ENCODE measurements at regions not wholly inside any gene's neighbourhood (a gene's known extent, or its start where the extent isn't known, plus 50 kb on each side); places are given as distances from the start of the nearest gene placed in this dataset.
A peak's percentile ranks its signal among the peaks of the same experiment; 100 is the strongest.

DNA sequence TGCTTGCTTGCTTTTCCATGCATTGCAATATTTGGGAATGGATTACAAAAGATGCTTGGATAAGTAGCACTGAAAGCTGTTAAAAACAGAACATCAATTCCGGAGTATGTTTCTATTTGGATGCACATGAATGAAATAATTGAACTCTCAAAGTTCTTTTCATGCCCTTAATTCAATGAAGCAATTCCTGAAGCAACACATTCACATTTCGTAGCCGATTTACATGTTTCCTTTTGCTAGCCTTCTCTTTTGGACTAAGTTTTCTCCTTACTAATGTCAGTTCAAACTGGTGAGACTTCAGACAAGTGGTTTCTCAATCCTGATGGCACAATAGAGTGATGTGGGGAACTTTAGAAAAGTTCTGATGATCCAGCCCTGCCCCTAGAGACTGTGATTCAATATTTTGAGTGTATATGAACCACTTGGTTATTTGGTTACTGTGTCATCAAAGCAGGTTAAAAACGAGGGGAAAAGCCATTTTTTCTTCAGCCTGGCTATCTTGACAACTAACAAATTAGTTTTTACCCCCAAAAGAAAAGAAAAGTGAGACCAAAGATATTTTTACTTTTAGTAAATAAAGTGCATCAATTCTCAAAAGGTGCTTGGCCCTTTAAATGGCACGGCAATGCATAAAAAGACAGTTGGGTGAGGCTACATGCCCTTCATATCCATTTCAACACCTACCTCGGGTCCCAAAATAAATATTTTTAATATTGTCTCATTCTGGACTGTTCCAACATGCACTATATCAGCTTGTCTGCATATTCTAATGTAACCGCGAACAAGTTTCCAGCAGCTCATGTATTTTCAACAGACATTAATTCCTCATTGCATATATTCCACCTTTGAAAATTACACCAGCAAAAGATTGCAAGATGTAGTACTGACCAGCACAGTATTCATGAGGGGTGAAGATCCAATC is 90.1 kb upstream of the RPL34 start:
- Histone ChIP-seq H3K9me3 (replicated peaks) (no peaks in the 10 kb centered on the region), H3K4me1 (peaks cover 13% of the 10 kb centered on the region), H3K27me3 (ENCODE audit: low read depth) (no peaks in the 10 kb centered on the region), H3K27ac (replicated peaks) (peak overlapping the region; percentile 49), H3K36me3 (no peaks in the 10 kb centered on the region), H3K4me3 (no peak overlapping the region)
- TF ChIP-seq CTCF (IDR thresholded peaks at IDR 0.05; ENCODE audit: borderline replicate concordance), result no peak
- DNase-seq, result no peak
- intact Hi-C loops (cut with micrococcal nuclease), result no loop called here

DNA sequence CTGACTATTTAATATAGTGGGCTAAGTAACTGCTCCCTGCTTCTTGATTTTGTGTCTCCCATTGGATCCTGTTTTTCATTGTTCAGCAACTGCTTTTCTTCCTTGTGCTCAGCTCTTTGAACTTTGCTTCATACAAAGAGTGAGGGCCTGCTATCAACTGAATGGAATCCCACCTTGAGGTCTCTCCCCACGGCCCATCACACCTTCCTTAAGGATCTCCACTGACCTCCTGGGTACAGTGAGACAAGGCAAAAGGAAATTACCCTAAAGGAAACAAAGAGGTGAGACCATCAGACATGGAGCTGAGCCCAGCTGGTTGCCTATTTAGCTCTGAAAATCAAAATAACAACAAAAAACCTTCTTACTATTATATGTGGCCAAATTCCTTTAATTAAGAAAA is 91.3 kb upstream of the RPL34 start:
- Histone ChIP-seq H3K36me3 (no peaks in the 10 kb centered on the region), H3K4me3 (no peak overlapping the region), H3K4me1 (peaks cover 13% of the 10 kb centered on the region), H3K9me3 (replicated peaks) (no peaks in the 10 kb centered on the region), H3K27ac (replicated peaks) (no peak overlapping the region), H3K27me3 (ENCODE audit: low read depth) (no peaks in the 10 kb centered on the region)
- no peak for TF ChIP-seq CTCF (IDR thresholded peaks at IDR 0.05; ENCODE audit: borderline replicate concordance)
- intact Hi-C loops (cut with micrococcal nuclease), result no loop called here
- no peak for DNase-seq

- TF ChIP-seq CTCF (IDR thresholded peaks at IDR 0.05; ENCODE audit: borderline replicate concordance), result no peak
- no peak overlapping the region for H3K27ac ChIP-seq (replicated peaks)
- no peaks in the 10 kb centered on the region for H3K9me3 ChIP-seq (replicated peaks)
- intact Hi-C loops (cut with micrococcal nuclease), result no loop called here
- H3K4me1 ChIP-seq, result peaks cover 13% of the 10 kb centered on the region
- H3K36me3 ChIP-seq, result no peaks in the 10 kb centered on the region
- DNase-seq, result no peak
- no peaks in the 10 kb centered on the region for H3K27me3 ChIP-seq (ENCODE audit: low read depth)
- H3K4me3 ChIP-seq, result no peak overlapping the region
These were observed 92.7 kb upstream of the RPL34 start for GRCh38 chr4:108527723-108528122.

GRCh38 chr4:108520807-108521206 is 99.6 kb upstream of the RPL34 start:
- H3K36me3 ChIP-seq, result no peaks in the 10 kb centered on the region
- no peak for TF ChIP-seq CTCF (IDR thresholded peaks at IDR 0.05; ENCODE audit: borderline replicate concordance)
- no peaks in the 10 kb centered on the region for H3K9me3 ChIP-seq (replicated peaks)
- H3K27me3 ChIP-seq (ENCODE audit: low read depth), result peaks cover 18% of the 10 kb centered on the region
- H3K27ac ChIP-seq (replicated peaks), result no peak overlapping the region
- DNase-seq, result no peak
- H3K4me3 ChIP-seq, result no peak overlapping the region
- no peaks in the 10 kb centered on the region for H3K4me1 ChIP-seq
- intact Hi-C loops (cut with micrococcal nuclease), result no loop called here

- Histone ChIP-seq H3K4me1 (no peaks in the 10 kb centered on the region), H3K4me3 (no peak overlapping the region), H3K36me3 (no peaks in the 10 kb centered on the region), H3K27me3 (ENCODE audit: low read depth) (peaks cover 25% of the 10 kb centered on the region), H3K27ac (replicated peaks) (no peak overlapping the region), H3K9me3 (replicated peaks) (no peaks in the 10 kb centered on the region)
- intact Hi-C loops (cut with micrococcal nuclease), result no loop called here
- DNase-seq, result no peak
- no peak for TF ChIP-seq CTCF (IDR thresholded peaks at IDR 0.05; ENCODE audit: borderline replicate concordance)
These were observed 100.3 kb upstream of the RPL34 start for GRCh38 chr4:108519911-108520601.

Measured in left ventricle myocardium inferior (tissue), 1 donor.